Smooth muscle cell (in vitro differentiated cells): ENCODE measurements at regions not wholly inside any gene's neighbourhood (a gene's known extent, or its start where the extent isn't known, plus 50 kb on each side); places are given as distances from the start of the nearest gene placed in this dataset.

ENCODE experiments used
- DNase-seq: peaks from one replicate; lab custom pipeline; 2025; ENCODE audit not compliant: unreplicated experiment; lab: John Stamatoyannopoulos, UW
- H2AFZ ChIP-seq: fragments of 200-600 bp; sonication (generic); 2 replicates; pipeline ENCODE4 v1.6.0; 2016; ENCODE audit warnings: antibody characterized with exemption, low read depth, mild to moderate bottlenecking
- H3F3A ChIP-seq: fragments of 200-600 bp; sonication (generic); 2 replicates; pipeline ENCODE4 v1.6.0; 2017; ENCODE audit warnings: antibody characterized with exemption, low read depth
- H3K27ac ChIP-seq: fragments of 200-600 bp; sonication (generic); 2 replicates; pipeline ENCODE4 v1.5.1; 2016; ENCODE audit warnings: low read depth, mild to moderate bottlenecking
- H3K27me3 ChIP-seq: fragments of 200-600 bp; sonication (generic); 2 replicates; pipeline ENCODE4 v1.6.1; 2016; ENCODE audit warnings: low read depth, mild to moderate bottlenecking
- H3K36me3 ChIP-seq: fragments of 200-600 bp; sonication (generic); 2 replicates; pipeline ENCODE4 v1.5.1; 2016; ENCODE audit warnings: low read depth
- H3K4me1 ChIP-seq: fragments of 200-600 bp; sonication (generic); 2 replicates; pipeline ENCODE4 v1.5.1; 2016; ENCODE audit warnings: low read depth
- H3K4me2 ChIP-seq: fragments of 200-600 bp; sonication (generic); 2 replicates; pipeline ENCODE4 v1.6.0; 2016; ENCODE audit warnings: mild to moderate bottlenecking
- H3K4me3 ChIP-seq: fragments of 200-600 bp; sonication (generic); 2 replicates; pipeline ENCODE4 v1.5.1; 2016; ENCODE audit warnings: mild to moderate bottlenecking
- H3K79me2 ChIP-seq: fragments of 200-600 bp; sonication (generic); 2 replicates; pipeline ENCODE4 v1.6.0; 2016; ENCODE audit warnings: low read depth, mild to moderate bottlenecking
- H3K9ac ChIP-seq: fragments of 200-600 bp; sonication (generic); 2 replicates; pipeline ENCODE4 v1.6.0; 2016; ENCODE audit warnings: low read depth
- H3K9me3 ChIP-seq: fragments of 200-600 bp; sonication (generic); replicated peaks from 2 replicates; pipeline ENCODE4 v1.5.1; 2016; ENCODE audit warnings: low read depth
- H4K20me1 ChIP-seq: fragments of 200-600 bp; sonication (generic); 2 replicates; pipeline ENCODE4 v1.6.0; 2016; ENCODE audit warnings: low read depth
- WGBS: methylation state at CpG from one replicate; pipeline ENCODE4 v1.1.7; 2016; ENCODE audit warnings: low lambda C conversion rate; 5-methylcytosine and 5-hydroxymethylcytosine counted together
- TF ChIP-seq, protein P1 (sequence below): fragments of 200-600 bp; sonication (generic); IDR thresholded peaks from 2 replicates; pipeline ENCODE4 v1.5.1; 2017; ENCODE audit warnings: borderline replicate concordance, mild to moderate bottlenecking, antibody characterized with exemption; ENCODE audit not compliant: insufficient read depth, poor library complexity, severe bottlenecking

DNA sequence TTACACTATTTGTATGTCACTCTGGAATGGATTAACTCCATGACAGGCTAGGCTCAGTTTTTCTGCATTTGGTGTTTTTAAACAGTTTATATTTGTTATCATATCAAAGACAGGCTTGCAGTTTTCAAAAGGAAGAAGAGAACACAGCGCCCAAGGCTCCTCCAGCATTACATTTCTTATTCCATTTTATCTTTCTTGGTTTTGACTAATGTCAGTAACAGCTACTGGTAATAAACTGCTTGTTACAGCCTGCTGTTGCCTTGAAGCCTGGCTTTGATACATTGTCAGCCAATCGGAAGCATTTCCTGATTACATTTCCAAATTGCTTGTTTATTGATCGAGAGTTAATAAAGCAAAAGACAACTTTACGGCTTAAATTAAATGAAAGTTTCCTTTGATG lies 166.0 kb upstream of the MDFIC start:
- peak overlapping the region; percentile 38 for H2AFZ ChIP-seq
- H3K4me2 ChIP-seq: peak overlapping the region; percentile 24
- peaks cover 4% of the 10 kb centered on the region for H3K4me1 ChIP-seq
- 20% methylated on average over 4 of the region's 4 CpGs for WGBS
- no peaks in the 10 kb centered on the region for H4K20me1 ChIP-seq
- H3K79me2 ChIP-seq: no peaks in the 10 kb centered on the region
- no peaks in the 10 kb centered on the region for H3K9me3 ChIP-seq
- no peak overlapping the region for H3K27ac ChIP-seq
- H3K4me3 ChIP-seq: no peak overlapping the region
- H3K9ac ChIP-seq: no peak overlapping the region
- no peaks in the 10 kb centered on the region for H3F3A ChIP-seq
- no peaks in the 10 kb centered on the region for H3K36me3 ChIP-seq
- no peak for DNase-seq
- TF ChIP-seq, protein P1, sequence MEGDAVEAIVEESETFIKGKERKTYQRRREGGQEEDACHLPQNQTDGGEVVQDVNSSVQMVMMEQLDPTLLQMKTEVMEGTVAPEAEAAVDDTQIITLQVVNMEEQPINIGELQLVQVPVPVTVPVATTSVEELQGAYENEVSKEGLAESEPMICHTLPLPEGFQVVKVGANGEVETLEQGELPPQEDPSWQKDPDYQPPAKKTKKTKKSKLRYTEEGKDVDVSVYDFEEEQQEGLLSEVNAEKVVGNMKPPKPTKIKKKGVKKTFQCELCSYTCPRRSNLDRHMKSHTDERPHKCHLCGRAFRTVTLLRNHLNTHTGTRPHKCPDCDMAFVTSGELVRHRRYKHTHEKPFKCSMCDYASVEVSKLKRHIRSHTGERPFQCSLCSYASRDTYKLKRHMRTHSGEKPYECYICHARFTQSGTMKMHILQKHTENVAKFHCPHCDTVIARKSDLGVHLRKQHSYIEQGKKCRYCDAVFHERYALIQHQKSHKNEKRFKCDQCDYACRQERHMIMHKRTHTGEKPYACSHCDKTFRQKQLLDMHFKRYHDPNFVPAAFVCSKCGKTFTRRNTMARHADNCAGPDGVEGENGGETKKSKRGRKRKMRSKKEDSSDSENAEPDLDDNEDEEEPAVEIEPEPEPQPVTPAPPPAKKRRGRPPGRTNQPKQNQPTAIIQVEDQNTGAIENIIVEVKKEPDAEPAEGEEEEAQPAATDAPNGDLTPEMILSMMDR: no peak
- no peaks in the 10 kb centered on the region for H3K27me3 ChIP-seq

DNA sequence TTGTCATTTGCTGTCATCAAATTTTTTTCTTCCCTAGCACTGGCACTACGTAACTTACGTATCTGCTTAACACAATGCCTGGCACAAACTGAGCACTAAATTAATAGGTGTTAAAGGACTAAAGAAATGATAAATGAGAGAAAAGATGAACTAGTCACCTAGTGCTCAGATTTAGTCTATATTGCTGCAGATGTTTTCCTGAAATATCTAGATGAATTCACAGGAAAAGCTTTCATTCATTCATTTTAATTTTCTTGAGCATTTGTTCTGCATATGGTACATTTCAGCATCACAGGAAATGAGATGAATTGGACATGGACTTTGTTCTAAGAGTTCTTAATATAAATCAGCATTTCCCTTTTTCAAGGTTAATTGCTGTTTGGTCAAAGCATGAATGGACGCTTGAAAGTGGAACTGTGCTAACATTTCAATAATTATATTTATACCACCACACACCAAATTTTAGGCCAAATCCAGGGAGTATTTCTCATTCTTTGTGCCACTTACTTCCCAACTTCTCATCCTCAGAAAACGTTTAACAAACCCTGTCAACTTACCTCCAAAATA lies 163.2 kb upstream of the MDFIC start:
- Histone ChIP-seq H3K4me3 (no peak overlapping the region), H3K27ac (no peak overlapping the region), H3K4me2 (no peak overlapping the region), H3K79me2 (no peaks in the 10 kb centered on the region), H2AFZ (no peak overlapping the region), H3K36me3 (no peaks in the 10 kb centered on the region), H3K4me1 (peaks cover 4% of the 10 kb centered on the region), H3K27me3 (no peaks in the 10 kb centered on the region), H3F3A (no peaks in the 10 kb centered on the region), H4K20me1 (no peaks in the 10 kb centered on the region), H3K9me3 (no peaks in the 10 kb centered on the region), H3K9ac (no peak overlapping the region)
- DNase-seq: no peak
- TF ChIP-seq, protein P1: no peak
- WGBS: 84% methylated on average over 4 of the region's 4 CpGs

DNA sequence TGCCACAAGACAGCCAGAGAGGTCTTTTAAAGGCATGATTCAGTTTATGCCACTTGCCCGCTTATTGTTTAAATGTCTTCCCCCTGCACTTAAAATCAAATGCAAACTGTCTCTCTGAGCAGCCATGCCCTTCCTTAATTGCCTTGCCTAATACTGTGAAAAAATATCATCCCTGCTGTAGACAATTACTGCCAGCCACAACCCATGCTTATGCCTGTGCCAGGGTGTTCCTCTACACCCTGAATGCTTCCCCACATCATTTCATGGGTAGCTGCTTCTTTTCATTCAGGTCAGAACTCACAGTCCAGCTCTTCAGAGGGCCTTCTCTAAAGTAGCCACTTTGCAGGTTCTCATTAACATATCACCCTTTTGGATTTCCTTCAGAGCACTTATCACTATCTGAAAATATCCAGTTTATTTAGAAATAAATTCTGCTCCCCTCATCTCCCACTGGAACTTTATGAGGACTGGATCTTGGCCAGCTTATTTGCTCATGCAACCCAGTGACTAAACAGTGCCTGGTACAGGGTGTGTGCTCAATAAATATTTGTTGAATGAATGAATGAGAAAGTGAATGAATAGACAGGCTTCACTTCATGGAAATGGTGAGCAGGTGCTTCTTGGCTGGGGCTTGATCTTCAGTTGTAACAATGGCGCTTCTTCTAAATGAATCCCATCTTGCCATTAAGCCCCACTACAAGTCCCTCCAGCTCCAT lies 162.4 kb upstream of the MDFIC start:
- H3K36me3 ChIP-seq: no peaks in the 10 kb centered on the region
- no peak overlapping the region for H3K4me2 ChIP-seq
- no peaks in the 10 kb centered on the region for H4K20me1 ChIP-seq
- H3K27ac ChIP-seq: no peak overlapping the region
- 92% methylated on average over 2 of the region's 2 CpGs for WGBS
- H3K9me3 ChIP-seq: no peaks in the 10 kb centered on the region
- no peaks in the 10 kb centered on the region for H3K79me2 ChIP-seq
- H3F3A ChIP-seq: no peaks in the 10 kb centered on the region
- H3K9ac ChIP-seq: no peak overlapping the region
- H3K4me1 ChIP-seq: peaks cover 4% of the 10 kb centered on the region
- H2AFZ ChIP-seq: no peak overlapping the region
- TF ChIP-seq, protein P1: no peak
- DNase-seq: no peak
- H3K27me3 ChIP-seq: no peaks in the 10 kb centered on the region
- no peak overlapping the region for H3K4me3 ChIP-seq

DNA sequence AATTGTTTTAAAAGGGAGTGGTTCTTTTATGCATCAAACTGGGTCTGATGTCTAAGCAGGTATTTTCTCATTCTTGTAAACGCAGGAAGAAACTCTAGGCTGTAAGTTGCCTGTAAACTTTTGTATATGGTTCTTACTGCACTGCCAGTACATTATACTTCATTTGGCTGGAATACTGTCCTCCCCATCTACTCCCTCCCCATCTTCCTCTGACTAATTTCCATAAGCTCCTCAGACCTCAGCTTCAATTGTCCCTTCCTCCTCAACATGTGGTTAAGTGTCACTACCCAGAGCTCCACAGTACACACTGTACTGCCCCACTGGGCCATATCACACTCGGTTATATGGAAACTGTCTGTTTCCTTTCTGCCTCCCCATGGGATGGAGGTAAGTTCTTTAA lies 161.4 kb upstream of the MDFIC start:
- Histone ChIP-seq H4K20me1 (no peaks in the 10 kb centered on the region), H3K79me2 (no peaks in the 10 kb centered on the region), H3K27ac (no peak overlapping the region), H3K4me2 (no peak overlapping the region), H3K9me3 (no peaks in the 10 kb centered on the region), H3F3A (no peaks in the 10 kb centered on the region), H3K36me3 (no peaks in the 10 kb centered on the region), H3K9ac (no peak overlapping the region), H2AFZ (peak overlapping the region; percentile 18), H3K4me3 (no peak overlapping the region), H3K4me1 (peaks cover 4% of the 10 kb centered on the region), H3K27me3 (no peaks in the 10 kb centered on the region)
- no peak for DNase-seq
- WGBS: 85% methylated on average over 2 of the region's 2 CpGs
- TF ChIP-seq, protein P1: no peak
